ENCODE measurements at regions not wholly inside any gene's neighbourhood (a gene's known extent, or its start where the extent isn't known, plus 50 kb on each side); places are given as distances from the start of the nearest gene placed in this dataset.

- Histone ChIP-seq H3K27me3 (no peaks in the 10 kb centered on the region), H3K4me3 (ENCODE audit: low read depth, low read length) (no peak overlapping the region), H3K9me3 (no peaks in the 10 kb centered on the region), H3K36me3 (no peaks in the 10 kb centered on the region), H3K4me1 (no peaks in the 10 kb centered on the region)
- TF ChIP-seq, protein P1, sequence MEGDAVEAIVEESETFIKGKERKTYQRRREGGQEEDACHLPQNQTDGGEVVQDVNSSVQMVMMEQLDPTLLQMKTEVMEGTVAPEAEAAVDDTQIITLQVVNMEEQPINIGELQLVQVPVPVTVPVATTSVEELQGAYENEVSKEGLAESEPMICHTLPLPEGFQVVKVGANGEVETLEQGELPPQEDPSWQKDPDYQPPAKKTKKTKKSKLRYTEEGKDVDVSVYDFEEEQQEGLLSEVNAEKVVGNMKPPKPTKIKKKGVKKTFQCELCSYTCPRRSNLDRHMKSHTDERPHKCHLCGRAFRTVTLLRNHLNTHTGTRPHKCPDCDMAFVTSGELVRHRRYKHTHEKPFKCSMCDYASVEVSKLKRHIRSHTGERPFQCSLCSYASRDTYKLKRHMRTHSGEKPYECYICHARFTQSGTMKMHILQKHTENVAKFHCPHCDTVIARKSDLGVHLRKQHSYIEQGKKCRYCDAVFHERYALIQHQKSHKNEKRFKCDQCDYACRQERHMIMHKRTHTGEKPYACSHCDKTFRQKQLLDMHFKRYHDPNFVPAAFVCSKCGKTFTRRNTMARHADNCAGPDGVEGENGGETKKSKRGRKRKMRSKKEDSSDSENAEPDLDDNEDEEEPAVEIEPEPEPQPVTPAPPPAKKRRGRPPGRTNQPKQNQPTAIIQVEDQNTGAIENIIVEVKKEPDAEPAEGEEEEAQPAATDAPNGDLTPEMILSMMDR (IDR thresholded peaks at IDR 0.05; ENCODE audit: low read depth, low read length): no peak
- no peak for DNase-seq
Observed at GRCh38 chr15:95043933-95044313, 812.6 kb downstream of the MCTP2 start.

GRCh38 chr15:95044745-95045417 is 813.5 kb downstream of the MCTP2 start:
- DNase-seq: no peak
- no peaks in the 10 kb centered on the region for H3K27me3 ChIP-seq
- H3K4me1 ChIP-seq: no peaks in the 10 kb centered on the region
- no peak overlapping the region for H3K4me3 ChIP-seq (ENCODE audit: low read depth, low read length)
- no peaks in the 10 kb centered on the region for H3K36me3 ChIP-seq
- TF ChIP-seq, protein P1 (IDR thresholded peaks at IDR 0.05; ENCODE audit: low read depth, low read length): no peak
- H3K9me3 ChIP-seq: no peaks in the 10 kb centered on the region

DNA sequence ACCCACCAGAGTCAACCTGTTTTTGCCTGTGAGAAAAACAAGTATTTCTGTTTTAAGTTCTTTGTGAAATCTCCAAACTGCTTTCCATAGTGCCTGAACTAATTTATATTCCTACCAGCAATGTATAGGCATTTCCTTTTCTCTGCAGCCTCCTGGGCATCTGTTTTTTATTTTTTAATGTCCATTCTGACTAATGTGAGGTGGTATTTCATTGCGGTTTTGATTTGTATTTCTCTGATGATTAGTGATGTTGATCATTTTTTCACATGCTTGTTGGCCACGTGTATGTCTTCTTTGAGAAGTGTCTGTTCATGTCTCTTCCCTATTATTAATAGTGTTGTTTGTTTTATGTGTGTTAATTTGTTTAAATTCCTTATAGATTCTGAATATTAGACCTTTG is 820.5 kb downstream of the MCTP2 start:
- H3K9me3 ChIP-seq: no peaks in the 10 kb centered on the region
- no peak for DNase-seq
- no peak overlapping the region for H3K4me3 ChIP-seq (ENCODE audit: low read depth, low read length)

GRCh38 chr15:95059346-95059905 is 828.1 kb downstream of the MCTP2 start:
- Histone ChIP-seq H3K4me3 (ENCODE audit: low read depth, low read length) (no peak overlapping the region), H3K27me3 (no peaks in the 10 kb centered on the region), H3K36me3 (no peaks in the 10 kb centered on the region), H3K9me3 (no peaks in the 10 kb centered on the region), H3K4me1 (no peaks in the 10 kb centered on the region)
- DNase-seq: no peak
- TF ChIP-seq, protein P1 (IDR thresholded peaks at IDR 0.05; ENCODE audit: low read depth, low read length): no peak

More for the DNA sequence above, 820.5 kb downstream of the MCTP2 start:
- no peaks in the 10 kb centered on the region for H3K27me3 ChIP-seq
- H3K4me1 ChIP-seq: no peaks in the 10 kb centered on the region
- H3K36me3 ChIP-seq: no peaks in the 10 kb centered on the region
- TF ChIP-seq, protein P1 (IDR thresholded peaks at IDR 0.05; ENCODE audit: low read depth, low read length): no peak

GRCh38 chr15:95068701-95069521 is 837.5 kb downstream of the MCTP2 start:
- TF ChIP-seq, protein P1 (IDR thresholded peaks at IDR 0.05; ENCODE audit: low read depth, low read length): no peak
- H3K27me3 ChIP-seq: no peaks in the 10 kb centered on the region
- no peaks in the 10 kb centered on the region for H3K4me1 ChIP-seq
- no peaks in the 10 kb centered on the region for H3K36me3 ChIP-seq
- no peaks in the 10 kb centered on the region for H3K9me3 ChIP-seq
- no peak for DNase-seq
- H3K4me3 ChIP-seq (ENCODE audit: low read depth, low read length): no peak overlapping the region
